Duodenal mucosa (tissue), 2 donors: ENCODE measurements at regions not wholly inside any gene's neighbourhood (a gene's known extent, or its start where the extent isn't known, plus 50 kb on each side); places are given as distances from the start of the nearest gene placed in this dataset.

Experiments used
- H3K27ac ChIP-seq: one replicate; pipeline ENCODE4 v1.7.0; 2013; ENCODE audit warnings: low read depth, low read length
- H3K27me3 ChIP-seq, 2 donors: one replicate each; pipeline ENCODE4 v1.7.0; 2013; ENCODE audit warnings: low read length in 2 of 2, control low read depth in 1 of 2; ENCODE audit not compliant: insufficient read depth in 2 of 2, control insufficient read depth in 1 of 2
- H3K36me3 ChIP-seq, 2 donors: one replicate each; pipeline ENCODE4 v1.7.0; 2013; ENCODE audit warnings: low read length in 2 of 2, control low read depth in 1 of 2; ENCODE audit not compliant: insufficient read depth in 2 of 2, control insufficient read depth in 1 of 2
- H3K4me1 ChIP-seq, 2 donors: one replicate each; pipeline ENCODE4 v1.7.0; 2013; ENCODE audit warnings: low read length in 2 of 2, control low read depth in 1 of 2; ENCODE audit not compliant: insufficient read depth in 2 of 2, control insufficient read depth in 1 of 2
- H3K4me3 ChIP-seq, 2 donors: one replicate each; pipeline ENCODE4 v1.7.0; 2013; ENCODE audit warnings: low read length in 2 of 2, low read depth in 1 of 2
- H3K9ac ChIP-seq, 2 donors: one replicate each; pipeline ENCODE4 v1.7.0; 2013; ENCODE audit warnings: low read length in 2 of 2, low read depth in 1 of 2
- H3K9me3 ChIP-seq, 2 donors: one replicate each; pipeline ENCODE4 v1.7.0; 2013; ENCODE audit warnings: low read length in 2 of 2, control low read depth in 1 of 2; ENCODE audit not compliant: control insufficient read depth in 1 of 2

- no peak overlapping the region for H3K27ac ChIP-seq
- no peak overlapping the region for H3K9ac ChIP-seq
- H3K4me3 ChIP-seq = no peak overlapping the region
Observed at GRCh38 chr21:27713154-27714109, 746.5 kb upstream of the ADAMTS5 start.

DNA sequence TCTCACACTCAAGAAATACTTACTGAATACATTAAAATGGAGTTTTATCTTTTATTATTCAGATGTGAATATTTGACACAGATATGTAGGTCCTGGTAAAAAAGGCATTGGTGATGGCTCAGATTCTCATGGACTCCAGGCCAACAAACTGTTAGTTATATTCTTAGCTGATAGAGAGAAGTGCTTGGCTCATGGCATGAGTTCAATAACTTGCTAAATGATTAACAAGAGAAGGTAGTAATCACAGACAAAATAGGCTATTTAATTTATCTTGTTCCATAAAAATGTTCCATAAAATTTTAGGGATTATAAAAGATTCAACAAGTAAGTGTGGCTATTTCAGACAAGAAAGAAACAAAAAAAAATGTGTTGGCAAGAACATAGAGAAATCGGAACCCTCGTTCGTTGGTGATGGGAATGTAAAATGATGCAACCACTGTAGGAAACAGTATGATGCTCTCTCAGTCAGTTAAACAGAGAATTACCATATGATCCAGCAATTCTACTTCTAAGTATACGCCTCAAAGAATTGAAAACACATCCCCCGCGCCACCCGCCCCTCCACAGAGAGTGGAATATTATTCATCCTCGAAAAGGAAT, 737.8 kb upstream of the ADAMTS5 start:
- Histone ChIP-seq H3K27ac (no peak overlapping the region), H3K9ac (no peak overlapping the region), H3K27me3 (no peaks in the 10 kb centered on the region), H3K4me3 (no peak overlapping the region), H3K36me3 (no peaks in the 10 kb centered on the region), H3K9me3 (peaks cover 2 to 5% of the 10 kb centered on the region in 2 donors), H3K4me1 (no peaks in the 10 kb centered on the region)

More at GRCh38 chr21:27713154-27714109, 746.5 kb upstream of the ADAMTS5 start:
- H3K27me3 ChIP-seq = no peaks in the 10 kb centered on the region
- H3K9me3 ChIP-seq = no peaks in the 10 kb centered on the region
- no peaks in the 10 kb centered on the region for H3K36me3 ChIP-seq
- peaks cover 5 to 16% of the 10 kb centered on the region in 2 donors for H3K4me1 ChIP-seq

DNA sequence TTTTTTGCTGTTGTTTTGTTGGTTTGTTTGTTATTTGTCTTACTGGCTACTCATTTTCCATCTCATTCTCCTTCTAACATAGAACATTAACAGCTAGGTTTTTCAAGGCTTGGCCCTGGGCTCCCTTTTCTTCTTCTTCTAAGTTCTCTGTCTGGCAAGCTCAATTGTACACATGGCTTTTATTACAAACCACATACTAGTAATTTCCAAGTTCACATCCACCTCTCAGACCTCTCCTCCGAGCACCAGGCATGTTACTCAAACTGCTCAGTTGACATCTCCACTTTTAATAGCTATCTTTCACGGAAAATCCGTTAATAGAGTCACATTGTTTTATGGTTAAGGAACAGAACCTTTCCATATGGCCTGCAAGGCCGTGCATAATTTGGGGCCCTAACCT, 736.9 kb upstream of the ADAMTS5 start:
- Histone ChIP-seq H3K9ac (no peak overlapping the region), H3K27ac (no peak overlapping the region), H3K27me3 (no peaks in the 10 kb centered on the region), H3K4me1 (no peaks in the 10 kb centered on the region), H3K4me3 (no peak overlapping the region), H3K36me3 (no peaks in the 10 kb centered on the region), H3K9me3 (peaks cover 2 to 5% of the 10 kb centered on the region in 2 donors)

- Histone ChIP-seq H3K9ac (no peak overlapping the region), H3K4me3 (no peak overlapping the region)
Observed at GRCh38 chr21:27700974-27701614, 734.2 kb upstream of the ADAMTS5 start.

GRCh38 chr21:27695246-27695645, 728.4 kb upstream of the ADAMTS5 start:
- Histone ChIP-seq H3K27ac (no peak overlapping the region), H3K27me3 (no peaks in the 10 kb centered on the region), H3K4me1 (no peaks in the 10 kb centered on the region), H3K4me3 (no peak overlapping the region), H3K9ac (no peak overlapping the region), H3K36me3 (no peaks in the 10 kb centered on the region), H3K9me3 (no peaks in the 10 kb centered on the region)

More at GRCh38 chr21:27700974-27701614, 734.2 kb upstream of the ADAMTS5 start:
- H3K27me3 ChIP-seq = no peaks in the 10 kb centered on the region
- no peaks in the 10 kb centered on the region for H3K36me3 ChIP-seq
- no peaks in the 10 kb centered on the region for H3K9me3 ChIP-seq
- H3K4me1 ChIP-seq = no peaks in the 10 kb centered on the region
- H3K27ac ChIP-seq = no peak overlapping the region

GRCh38 chr21:27694667-27695066, 727.8 kb upstream of the ADAMTS5 start:
- Histone ChIP-seq H3K27me3 (no peaks in the 10 kb centered on the region), H3K27ac (no peak overlapping the region), H3K36me3 (no peaks in the 10 kb centered on the region), H3K9me3 (no peaks in the 10 kb centered on the region), H3K9ac (no peak overlapping the region), H3K4me3 (no peak overlapping the region), H3K4me1 (no peaks in the 10 kb centered on the region)

- H3K36me3 ChIP-seq = no peaks in the 10 kb centered on the region
- no peak overlapping the region for H3K27ac ChIP-seq
- no peaks in the 10 kb centered on the region for H3K27me3 ChIP-seq
- no peak overlapping the region for H3K4me3 ChIP-seq
- no peak overlapping the region for H3K9ac ChIP-seq
- H3K4me1 ChIP-seq = no peaks in the 10 kb centered on the region
- H3K9me3 ChIP-seq = no peaks in the 10 kb centered on the region
Observed at GRCh38 chr21:27693376-27693775, 726.5 kb upstream of the ADAMTS5 start.

GRCh38 chr21:27691516-27691915, 724.6 kb upstream of the ADAMTS5 start:
- Histone ChIP-seq H3K4me1 (no peaks in the 10 kb centered on the region), H3K27ac (no peak overlapping the region), H3K9me3 (no peaks in the 10 kb centered on the region), H3K36me3 (no peaks in the 10 kb centered on the region), H3K9ac (no peak overlapping the region), H3K27me3 (no peaks in the 10 kb centered on the region), H3K4me3 (no peak overlapping the region)

DNA sequence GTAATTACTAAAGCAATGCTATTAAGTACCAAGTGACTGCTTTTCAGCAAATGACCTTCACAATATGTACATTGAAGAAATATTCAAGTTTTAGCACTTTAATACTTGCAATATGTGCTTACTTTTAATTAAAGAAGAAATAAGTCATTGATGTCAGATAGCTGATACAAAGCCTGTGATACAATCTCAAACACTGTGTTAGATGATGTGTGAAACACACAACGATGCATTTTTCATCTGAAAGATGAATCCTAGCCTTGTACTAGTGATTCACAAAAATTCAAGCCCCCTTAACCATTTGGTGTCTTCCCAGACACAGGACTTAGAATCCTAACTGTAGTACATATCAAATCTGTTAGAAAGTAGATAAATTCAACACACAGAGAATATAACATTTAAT, 724.1 kb upstream of the ADAMTS5 start:
- Histone ChIP-seq H3K9ac (no peak overlapping the region), H3K27ac (no peak overlapping the region), H3K36me3 (no peaks in the 10 kb centered on the region), H3K4me3 (no peak overlapping the region), H3K4me1 (no peaks in the 10 kb centered on the region), H3K27me3 (no peaks in the 10 kb centered on the region), H3K9me3 (no peaks in the 10 kb centered on the region)

DNA sequence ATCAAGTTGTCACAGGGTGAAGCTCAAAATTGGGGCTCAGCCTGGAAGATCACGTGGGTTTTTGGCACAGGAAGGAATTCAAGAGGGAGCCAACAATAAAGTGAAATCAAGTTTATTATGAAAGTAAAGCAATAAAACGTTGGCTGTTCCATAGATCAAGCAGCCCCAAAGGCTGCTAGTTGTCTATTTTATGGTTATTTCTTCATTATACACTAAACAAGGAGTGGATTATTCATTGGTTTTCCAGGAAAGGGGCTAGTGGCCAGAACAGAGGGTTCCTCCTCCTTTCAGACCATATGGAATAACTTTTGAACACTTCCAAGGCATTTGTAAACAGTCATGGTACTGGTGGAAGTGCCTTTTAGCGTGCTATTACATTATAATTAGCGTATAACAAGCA, 723.5 kb upstream of the ADAMTS5 start:
- H3K9me3 ChIP-seq = no peaks in the 10 kb centered on the region
- H3K27me3 ChIP-seq = no peaks in the 10 kb centered on the region
- no peaks in the 10 kb centered on the region for H3K4me1 ChIP-seq
- H3K4me3 ChIP-seq = no peak overlapping the region
- H3K27ac ChIP-seq = no peak overlapping the region
- H3K36me3 ChIP-seq = no peaks in the 10 kb centered on the region
- H3K9ac ChIP-seq = no peak overlapping the region
